Loucy (cell line): ENCODE measurements at regions not wholly inside any gene's neighbourhood (a gene's known extent, or its start where the extent isn't known, plus 50 kb on each side); places are given as distances from the start of the nearest gene placed in this dataset.

Experiments
- CTCF ChIP-seq: fragments of 200-600 bp; sonication (generic); conservative IDR thresholded peaks from 2 replicates; pipeline ENCODE4 v1.5.1; 2014; ENCODE audit warnings: mild to moderate bottlenecking, antibody characterized with exemption, low read length
- EZH2phosphoT487 ChIP-seq: fragments of 200-600 bp; IDR thresholded peaks from 2 replicates; pipeline ENCODE4 v1.6.1; 2018; ENCODE audit warnings: antibody characterized with exemption, mild to moderate bottlenecking, moderate library complexity, borderline replicate concordance

GRCh38 chr14:101511199-101511598 is 50.1 kb upstream of the DIO3 start:
- TF ChIP-seq CTCF, result no peak
- no peak for TF ChIP-seq EZH2phosphoT487
